HFF-Myc (cell line): ENCODE measurements at regions not wholly inside any gene's neighbourhood (a gene's known extent, or its start where the extent isn't known, plus 50 kb on each side); places are given as distances from the start of the nearest gene placed in this dataset.
"Not testable (repeated sequence)": the region's sequence is repeated elsewhere in the genome, so short reads cannot be mapped to it uniquely, and the experiment has no call there.

Source experiments
- DNase-seq: peaks from one replicate; pipeline ENCODE4 v3.0.0-alpha.2; 2011; ENCODE audit warnings: low read depth; ENCODE audit errors: extremely low read depth
- H3K4me3 ChIP-seq: replicated peaks from 2 replicates; pipeline ENCODE4 v1.5.1; 2011; ENCODE audit warnings: low read depth, mild to moderate bottlenecking, control low read depth, low read length
- TF ChIP-seq, protein P1 (sequence below): IDR thresholded peaks from 2 replicates; pipeline ENCODE4 v1.5.1; 2012; ENCODE audit warnings: mild to moderate bottlenecking, low read depth, low read length, control low read depth; ENCODE audit errors: missing control alignments

GRCh38 chr15:81781395-81781794 lies 264.4 kb downstream of the MEX3B start:
- TF ChIP-seq, protein P1, sequence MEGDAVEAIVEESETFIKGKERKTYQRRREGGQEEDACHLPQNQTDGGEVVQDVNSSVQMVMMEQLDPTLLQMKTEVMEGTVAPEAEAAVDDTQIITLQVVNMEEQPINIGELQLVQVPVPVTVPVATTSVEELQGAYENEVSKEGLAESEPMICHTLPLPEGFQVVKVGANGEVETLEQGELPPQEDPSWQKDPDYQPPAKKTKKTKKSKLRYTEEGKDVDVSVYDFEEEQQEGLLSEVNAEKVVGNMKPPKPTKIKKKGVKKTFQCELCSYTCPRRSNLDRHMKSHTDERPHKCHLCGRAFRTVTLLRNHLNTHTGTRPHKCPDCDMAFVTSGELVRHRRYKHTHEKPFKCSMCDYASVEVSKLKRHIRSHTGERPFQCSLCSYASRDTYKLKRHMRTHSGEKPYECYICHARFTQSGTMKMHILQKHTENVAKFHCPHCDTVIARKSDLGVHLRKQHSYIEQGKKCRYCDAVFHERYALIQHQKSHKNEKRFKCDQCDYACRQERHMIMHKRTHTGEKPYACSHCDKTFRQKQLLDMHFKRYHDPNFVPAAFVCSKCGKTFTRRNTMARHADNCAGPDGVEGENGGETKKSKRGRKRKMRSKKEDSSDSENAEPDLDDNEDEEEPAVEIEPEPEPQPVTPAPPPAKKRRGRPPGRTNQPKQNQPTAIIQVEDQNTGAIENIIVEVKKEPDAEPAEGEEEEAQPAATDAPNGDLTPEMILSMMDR = no peak
- no peak for DNase-seq

GRCh38 chr15:81780966-81781365 lies 264.9 kb downstream of the MEX3B start:
- no peak for DNase-seq
- no peak overlapping the region for H3K4me3 ChIP-seq
- TF ChIP-seq, protein P1 = no peak

More at GRCh38 chr15:81781395-81781794, 264.4 kb downstream of the MEX3B start:
- no peak overlapping the region for H3K4me3 ChIP-seq

DNA sequence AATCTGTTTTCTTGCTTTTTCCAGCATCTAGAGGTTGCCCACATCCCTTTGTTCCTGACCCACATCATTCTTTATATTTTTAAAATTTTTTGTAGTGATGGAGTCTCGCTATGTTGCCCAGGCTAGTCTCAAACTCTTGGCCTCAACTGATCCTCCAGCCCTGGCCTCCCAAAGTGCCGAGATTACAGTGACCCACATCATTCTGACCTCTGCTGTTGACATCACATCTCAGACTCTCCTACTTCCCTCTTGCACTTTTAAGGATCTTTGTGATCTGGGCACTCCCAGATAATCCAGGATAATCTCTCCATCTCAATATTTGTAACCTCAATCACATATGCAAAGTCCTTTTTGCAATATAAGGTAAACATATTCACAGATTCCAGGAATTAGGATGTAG lies 266.6 kb downstream of the MEX3B start:
- no peak overlapping the region for H3K4me3 ChIP-seq
- DNase-seq = no peak
- TF ChIP-seq, protein P1 = no peak

GRCh38 chr15:81777546-81777945 lies 268.3 kb downstream of the MEX3B start:
- TF ChIP-seq, protein P1 = no peak
- no peak for DNase-seq

GRCh38 chr15:81776976-81777375 lies 268.8 kb downstream of the MEX3B start:
- no peak for DNase-seq
- H3K4me3 ChIP-seq = no peak overlapping the region
- TF ChIP-seq, protein P1 = no peak

More at GRCh38 chr15:81777546-81777945, 268.3 kb downstream of the MEX3B start:
- no peak overlapping the region for H3K4me3 ChIP-seq

GRCh38 chr15:81775779-81776178 lies 270.0 kb downstream of the MEX3B start:
- not testable (repeated sequence) for H3K4me3 ChIP-seq, DNase-seq

DNA sequence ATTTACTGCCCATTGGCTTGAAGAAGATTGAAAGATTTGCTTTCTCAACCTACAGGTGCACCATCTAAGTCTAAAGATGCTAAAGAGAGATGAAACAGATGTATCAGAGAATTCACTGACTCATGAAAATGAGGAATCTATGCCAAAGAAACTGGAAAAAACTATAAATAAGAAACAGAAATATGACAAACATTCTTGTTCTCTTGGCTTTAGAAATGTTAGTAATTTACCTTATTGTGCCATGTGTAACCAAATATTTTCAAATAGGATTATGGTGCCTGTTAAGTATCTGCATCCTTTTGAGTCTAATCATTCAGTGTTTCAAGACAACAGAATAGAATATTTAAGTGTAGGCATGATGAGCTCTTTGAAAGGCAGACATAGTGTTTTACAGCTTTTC lies 271.5 kb downstream of the MEX3B start:
- no peak for DNase-seq
- H3K4me3 ChIP-seq = no peak overlapping the region
- TF ChIP-seq, protein P1 = no peak
